ENCODE measurements at regions not wholly inside any gene's neighbourhood (a gene's known extent, or its start where the extent isn't known, plus 50 kb on each side); places are given as distances from the start of the nearest gene placed in this dataset.

DNA sequence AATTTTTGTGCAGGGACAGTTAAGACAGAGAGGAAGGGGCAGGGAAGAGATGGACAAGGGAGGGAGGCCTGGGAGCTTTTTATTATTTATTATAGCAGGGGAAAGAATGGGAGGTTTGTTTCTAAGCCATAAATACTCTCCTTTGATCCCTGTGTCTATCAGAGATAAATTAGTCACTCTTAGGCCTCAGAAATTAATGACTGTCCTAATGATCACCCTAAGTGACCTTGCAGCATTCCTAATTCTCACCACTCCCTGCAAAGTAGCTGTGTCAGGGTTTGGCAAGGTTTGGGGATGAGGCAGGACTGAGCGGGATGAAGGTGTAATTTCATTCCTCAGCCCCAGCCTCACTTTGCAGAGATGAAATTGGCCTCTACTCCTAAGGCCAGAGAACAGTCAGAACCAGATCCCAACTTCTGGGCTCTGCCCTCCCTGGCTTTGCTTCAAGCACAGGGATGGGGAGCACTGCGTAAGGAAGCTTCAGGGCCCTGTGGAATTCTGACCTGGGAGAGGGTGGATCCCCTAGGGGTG is 95.0 kb downstream of the TMEM17 start:
- no peak for TF ChIP-seq CTCF (IDR thresholded peaks at IDR 0.05 in 4 of 5, conservative IDR thresholded peaks at IDR 0.05 in 1 of 5)
- TF ChIP-seq POLR2A (IDR thresholded peaks at IDR 0.05) = no peak

Measured in gastrocnemius medialis (tissue), 4 donors.